Thymus (tissue), 11 donors: ENCODE measurements at regions not wholly inside any gene's neighbourhood (a gene's known extent, or its start where the extent isn't known, plus 50 kb on each side); places are given as distances from the start of the nearest gene placed in this dataset.
A peak's percentile ranks its signal among the peaks of the same experiment; 100 is the strongest.

Source experiments
- DNase-seq, 9 donors: peaks; one replicate each; pipeline ENCODE4 v3.0.0-alpha.2; 2013; ENCODE audit warnings: low spot score in 9 of 9, low read depth in 6 of 9, missing footprints in 1 of 9
- H3K27ac ChIP-seq, 2 donors: one replicate each; pipeline ENCODE4 v1.5.1; 2013; ENCODE audit warnings: control low read depth in 1 of 2, low read depth in 1 of 2, low read length in 1 of 2, mild to moderate bottlenecking in 1 of 2, moderate library complexity in 1 of 2
- H3K27me3 ChIP-seq, 2 donors: one replicate each; pipeline ENCODE4 v1.5.1; 2013; ENCODE audit warnings: low read length in 1 of 2; ENCODE audit not compliant: control insufficient read depth in 2 of 2, insufficient read depth in 1 of 2
- H3K36me3 ChIP-seq, 2 donors: one replicate each; pipeline ENCODE4 v1.5.1; 2013; ENCODE audit warnings: low read length in 1 of 2, mild to moderate bottlenecking in 1 of 2, moderate library complexity in 1 of 2; ENCODE audit not compliant: control insufficient read depth in 2 of 2, insufficient read depth in 2 of 2
- H3K4me1 ChIP-seq, 2 donors: one replicate each; pipeline ENCODE4 v1.5.1; 2013; ENCODE audit warnings: low read length in 2 of 2; ENCODE audit not compliant: control insufficient read depth in 2 of 2, insufficient read depth in 2 of 2
- H3K4me3 ChIP-seq, 2 donors: one replicate each; pipeline ENCODE4 v1.5.1; 2013; ENCODE audit warnings: low read length in 2 of 2, control low read depth in 1 of 2, mild to moderate bottlenecking in 1 of 2
- H3K9me3 ChIP-seq, 2 donors: one replicate each; pipeline ENCODE4 v1.5.1; 2013; ENCODE audit warnings: low read length in 1 of 2, mild to moderate bottlenecking in 1 of 2; ENCODE audit not compliant: control insufficient read depth in 2 of 2, insufficient read depth in 1 of 2
- WGBS: extraction: QIAGEN DNeasy Blood & Tissue Kit; methylation state at CpG from one replicate; pipeline ENCODE4 v1.1.7; 2013; 5-methylcytosine and 5-hydroxymethylcytosine counted together
- donor health status: healthy.

GRCh38 chr12:24049101-24049500 lies 99.6 kb upstream of the SOX5 start:
- Histone ChIP-seq H3K27me3 (no peaks in the 10 kb centered on the region), H3K27ac (no peak overlapping the region), H3K9me3 (no peaks in the 10 kb centered on the region), H3K36me3 (no peaks in the 10 kb centered on the region), H3K4me3 (no peak overlapping the region), H3K4me1 (no peaks in the 10 kb centered on the region)
- WGBS: 39% methylated on average over 3 of the region's 3 CpGs
- no peak for DNase-seq

- WGBS: 99% methylated on average over 4 of the region's 4 CpGs
Observed at GRCh38 chr12:24048446-24048845, 99.0 kb upstream of the SOX5 start.

GRCh38 chr12:24047326-24047725 lies 97.9 kb upstream of the SOX5 start:
- Histone ChIP-seq H3K4me3 (no peak overlapping the region), H3K36me3 (no peaks in the 10 kb centered on the region)
- 95% methylated on average over 4 of the region's 4 CpGs for WGBS

More at GRCh38 chr12:24048446-24048845, 99.0 kb upstream of the SOX5 start:
- H3K36me3 ChIP-seq: no peaks in the 10 kb centered on the region
- H3K4me1 ChIP-seq: no peaks in the 10 kb centered on the region
- no peaks in the 10 kb centered on the region for H3K27me3 ChIP-seq
- H3K9me3 ChIP-seq: no peaks in the 10 kb centered on the region
- H3K27ac ChIP-seq: no peak overlapping the region
- no peak overlapping the region for H3K4me3 ChIP-seq
- DNase-seq: no peak

GRCh38 chr12:24045816-24046257 lies 96.4 kb upstream of the SOX5 start:
- H3K9me3 ChIP-seq: no peaks in the 10 kb centered on the region
- no peak overlapping the region for H3K27ac ChIP-seq
- no peaks in the 10 kb centered on the region for H3K27me3 ChIP-seq
- H3K36me3 ChIP-seq: no peaks in the 10 kb centered on the region
- WGBS: 3% methylated on average over 5 of the region's 5 CpGs
- H3K4me3 ChIP-seq: no peak overlapping the region
- DNase-seq: peak in 3 of 9 donors; percentile 1 to 25 (median 13)
- H3K4me1 ChIP-seq: no peaks in the 10 kb centered on the region

More at GRCh38 chr12:24047326-24047725, 97.9 kb upstream of the SOX5 start:
- H3K27ac ChIP-seq: no peak overlapping the region
- no peaks in the 10 kb centered on the region for H3K27me3 ChIP-seq
- DNase-seq: no peak
- no peaks in the 10 kb centered on the region for H3K9me3 ChIP-seq
- no peaks in the 10 kb centered on the region for H3K4me1 ChIP-seq

GRCh38 chr12:24044941-24045703 lies 95.7 kb upstream of the SOX5 start:
- Histone ChIP-seq H3K27me3 (no peaks in the 10 kb centered on the region), H3K4me1 (no peaks in the 10 kb centered on the region), H3K27ac (no peak overlapping the region), H3K9me3 (no peaks in the 10 kb centered on the region), H3K36me3 (no peaks in the 10 kb centered on the region), H3K4me3 (no peak overlapping the region)
- WGBS: 96% methylated on average over 5 of the region's 5 CpGs
- no peak for DNase-seq

GRCh38 chr12:24042651-24043050 lies 93.2 kb upstream of the SOX5 start:
- Histone ChIP-seq H3K27ac (no peak overlapping the region), H3K9me3 (no peaks in the 10 kb centered on the region), H3K27me3 (no peaks in the 10 kb centered on the region), H3K36me3 (no peaks in the 10 kb centered on the region), H3K4me1 (no peaks in the 10 kb centered on the region), H3K4me3 (no peak overlapping the region)
- DNase-seq: no peak

- H3K4me1 ChIP-seq: no peaks in the 10 kb centered on the region
- H3K27ac ChIP-seq: no peak overlapping the region
- H3K36me3 ChIP-seq: no peaks in the 10 kb centered on the region
- no peak overlapping the region for H3K4me3 ChIP-seq
- no peaks in the 10 kb centered on the region for H3K9me3 ChIP-seq
- 91% methylated on average over 1 of the region's 1 CpG for WGBS
- no peaks in the 10 kb centered on the region for H3K27me3 ChIP-seq
- no peak for DNase-seq
Observed at GRCh38 chr12:24039113-24039525, 89.6 kb upstream of the SOX5 start.

- no peaks in the 10 kb centered on the region for H3K36me3 ChIP-seq
Observed at GRCh38 chr12:24038211-24038997, 88.9 kb upstream of the SOX5 start.

GRCh38 chr12:24036438-24037216 lies 87.2 kb upstream of the SOX5 start:
- Histone ChIP-seq H3K9me3 (no peaks in the 10 kb centered on the region), H3K27ac (no peak overlapping the region), H3K27me3 (no peaks in the 10 kb centered on the region), H3K36me3 (no peaks in the 10 kb centered on the region), H3K4me3 (no peak overlapping the region), H3K4me1 (no peaks in the 10 kb centered on the region)
- WGBS: 98% methylated on average over 3 of the region's 3 CpGs
- no peak for DNase-seq

More at GRCh38 chr12:24038211-24038997, 88.9 kb upstream of the SOX5 start:
- Histone ChIP-seq H3K9me3 (no peaks in the 10 kb centered on the region), H3K4me3 (no peak overlapping the region), H3K4me1 (no peaks in the 10 kb centered on the region), H3K27ac (no peak overlapping the region), H3K27me3 (no peaks in the 10 kb centered on the region)
- no peak for DNase-seq
- 95% methylated on average over 6 of the region's 6 CpGs for WGBS
